GM12878 (cell line): ENCODE measurements at regions not wholly inside any gene's neighbourhood (a gene's known extent, or its start where the extent isn't known, plus 50 kb on each side); places are given as distances from the start of the nearest gene placed in this dataset.

Experiments used
- ESRRA ChIP-seq: IDR thresholded peaks from 2 replicates; pipeline ENCODE4 v1.6.1; 2012; ENCODE audit warnings: mild to moderate bottlenecking, low read length, improper control_type of control experiment
- RAD21 ChIP-seq: IDR thresholded peaks from 2 replicates; pipeline ENCODE4 v1.6.1; 2011; ENCODE audit warnings: mild to moderate bottlenecking, low read depth, low read length, moderate library complexity; ENCODE audit not compliant: insufficient read depth
- RCOR1 ChIP-seq: conservative IDR thresholded peaks from 2 replicates; pipeline ENCODE4 v1.6.1; 2012; ENCODE audit warnings: low read depth, low read length, improper control_type of control experiment
- TAF1 ChIP-seq: IDR thresholded peaks from 2 replicates; pipeline ENCODE4 v1.6.1; 2011; ENCODE audit warnings: mild to moderate bottlenecking, low read depth, low read length, borderline replicate concordance
- TF ChIP-seq, protein P1 (sequence below), 3 experiments: IDR thresholded peaks in 2 of 3; conservative IDR thresholded peaks in 1 of 3; 2 replicates each; pipeline ENCODE4 v1.5.1; 2011; ENCODE audit warnings: low read depth in 3 of 3, low read length in 3 of 3, mild to moderate bottlenecking in 3 of 3, control low read depth in 2 of 3, moderate library complexity in 2 of 3, inconsistent platforms in 1 of 3, mixed read lengths in 1 of 3; ENCODE audit not compliant: control insufficient read depth in 2 of 3, insufficient read depth in 1 of 3; ENCODE audit errors: extremely low read depth in 1 of 3
- TF ChIP-seq, protein P2 (sequence below): fragments of 450-650 bp; formaldehyde crosslinking; IDR thresholded peaks from 2 replicates; pipeline ENCODE4 v1.4.0; 2020; ENCODE audit warnings: mild to moderate bottlenecking, moderate library complexity
- TF ChIP-seq, protein P3 (sequence below): IDR thresholded peaks from 2 replicates; pipeline ENCODE4 v1.6.1; 2012; ENCODE audit warnings: low read depth, low read length, improper control_type of control experiment
- TF ChIP-seq, protein P4 (sequence below): IDR thresholded peaks from 2 replicates; pipeline ENCODE4 v1.6.1; 2011; ENCODE audit warnings: low read depth, mild to moderate bottlenecking, low read length, moderate library complexity, borderline replicate concordance; ENCODE audit errors: extremely low read depth

DNA sequence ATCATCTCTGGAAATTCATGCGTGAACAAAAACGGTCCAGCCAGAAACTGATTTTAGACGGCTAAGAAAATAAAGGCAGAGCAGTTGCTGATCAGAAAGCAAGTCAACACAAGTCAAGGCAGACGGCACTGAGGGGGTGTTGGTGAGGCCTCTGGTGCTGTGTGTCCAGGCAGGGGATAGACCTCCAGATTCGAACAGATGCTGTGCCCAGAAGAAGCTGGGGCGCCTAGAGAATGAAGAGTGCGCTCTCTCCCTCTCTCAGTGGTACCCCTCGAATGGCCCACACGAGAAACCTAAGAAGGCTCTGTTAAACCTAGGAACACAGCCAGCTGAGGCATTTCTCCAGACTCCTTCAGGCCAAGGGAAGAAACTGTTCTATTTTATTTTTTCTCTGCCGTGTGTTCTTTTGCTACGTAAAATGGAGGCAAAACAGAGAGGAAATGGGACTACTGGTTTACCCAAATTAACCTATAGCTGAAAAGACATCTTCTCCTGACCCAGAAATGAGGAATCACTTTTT is 178.3 kb downstream of the PMP22 start:
- TF ChIP-seq RCOR1 (no peak), ESRRA (no peak), TAF1 (no peak), RAD21 (no peak)
- TF ChIP-seq, protein P1, sequence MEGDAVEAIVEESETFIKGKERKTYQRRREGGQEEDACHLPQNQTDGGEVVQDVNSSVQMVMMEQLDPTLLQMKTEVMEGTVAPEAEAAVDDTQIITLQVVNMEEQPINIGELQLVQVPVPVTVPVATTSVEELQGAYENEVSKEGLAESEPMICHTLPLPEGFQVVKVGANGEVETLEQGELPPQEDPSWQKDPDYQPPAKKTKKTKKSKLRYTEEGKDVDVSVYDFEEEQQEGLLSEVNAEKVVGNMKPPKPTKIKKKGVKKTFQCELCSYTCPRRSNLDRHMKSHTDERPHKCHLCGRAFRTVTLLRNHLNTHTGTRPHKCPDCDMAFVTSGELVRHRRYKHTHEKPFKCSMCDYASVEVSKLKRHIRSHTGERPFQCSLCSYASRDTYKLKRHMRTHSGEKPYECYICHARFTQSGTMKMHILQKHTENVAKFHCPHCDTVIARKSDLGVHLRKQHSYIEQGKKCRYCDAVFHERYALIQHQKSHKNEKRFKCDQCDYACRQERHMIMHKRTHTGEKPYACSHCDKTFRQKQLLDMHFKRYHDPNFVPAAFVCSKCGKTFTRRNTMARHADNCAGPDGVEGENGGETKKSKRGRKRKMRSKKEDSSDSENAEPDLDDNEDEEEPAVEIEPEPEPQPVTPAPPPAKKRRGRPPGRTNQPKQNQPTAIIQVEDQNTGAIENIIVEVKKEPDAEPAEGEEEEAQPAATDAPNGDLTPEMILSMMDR (IDR thresholded peaks at IDR 0.05 in 2 of 3, conservative IDR thresholded peaks at IDR 0.05 in 1 of 3; ENCODE audit: control insufficient read depth in 2 of 3, extremely low read depth in 1 of 3, insufficient read depth in 1 of 3, low read depth in 3 of 3, low read length in 3 of 3), result no peak
- TF ChIP-seq, protein P2, sequence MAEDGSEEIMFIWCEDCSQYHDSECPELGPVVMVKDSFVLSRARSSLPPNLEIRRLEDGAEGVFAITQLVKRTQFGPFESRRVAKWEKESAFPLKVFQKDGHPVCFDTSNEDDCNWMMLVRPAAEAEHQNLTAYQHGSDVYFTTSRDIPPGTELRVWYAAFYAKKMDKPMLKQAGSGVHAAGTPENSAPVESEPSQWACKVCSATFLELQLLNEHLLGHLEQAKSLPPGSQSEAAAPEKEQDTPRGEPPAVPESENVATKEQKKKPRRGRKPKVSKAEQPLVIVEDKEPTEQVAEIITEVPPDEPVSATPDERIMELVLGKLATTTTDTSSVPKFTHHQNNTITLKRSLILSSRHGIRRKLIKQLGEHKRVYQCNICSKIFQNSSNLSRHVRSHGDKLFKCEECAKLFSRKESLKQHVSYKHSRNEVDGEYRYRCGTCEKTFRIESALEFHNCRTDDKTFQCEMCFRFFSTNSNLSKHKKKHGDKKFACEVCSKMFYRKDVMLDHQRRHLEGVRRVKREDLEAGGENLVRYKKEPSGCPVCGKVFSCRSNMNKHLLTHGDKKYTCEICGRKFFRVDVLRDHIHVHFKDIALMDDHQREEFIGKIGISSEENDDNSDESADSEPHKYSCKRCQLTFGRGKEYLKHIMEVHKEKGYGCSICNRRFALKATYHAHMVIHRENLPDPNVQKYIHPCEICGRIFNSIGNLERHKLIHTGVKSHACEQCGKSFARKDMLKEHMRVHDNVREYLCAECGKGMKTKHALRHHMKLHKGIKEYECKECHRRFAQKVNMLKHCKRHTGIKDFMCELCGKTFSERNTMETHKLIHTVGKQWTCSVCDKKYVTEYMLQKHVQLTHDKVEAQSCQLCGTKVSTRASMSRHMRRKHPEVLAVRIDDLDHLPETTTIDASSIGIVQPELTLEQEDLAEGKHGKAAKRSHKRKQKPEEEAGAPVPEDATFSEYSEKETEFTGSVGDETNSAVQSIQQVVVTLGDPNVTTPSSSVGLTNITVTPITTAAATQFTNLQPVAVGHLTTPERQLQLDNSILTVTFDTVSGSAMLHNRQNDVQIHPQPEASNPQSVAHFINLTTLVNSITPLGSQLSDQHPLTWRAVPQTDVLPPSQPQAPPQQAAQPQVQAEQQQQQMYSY (CRISPR knock-in tag), result no peak
- TF ChIP-seq, protein P3, sequence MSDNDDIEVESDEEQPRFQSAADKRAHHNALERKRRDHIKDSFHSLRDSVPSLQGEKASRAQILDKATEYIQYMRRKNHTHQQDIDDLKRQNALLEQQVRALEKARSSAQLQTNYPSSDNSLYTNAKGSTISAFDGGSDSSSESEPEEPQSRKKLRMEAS, result no peak
- TF ChIP-seq, protein P4, sequence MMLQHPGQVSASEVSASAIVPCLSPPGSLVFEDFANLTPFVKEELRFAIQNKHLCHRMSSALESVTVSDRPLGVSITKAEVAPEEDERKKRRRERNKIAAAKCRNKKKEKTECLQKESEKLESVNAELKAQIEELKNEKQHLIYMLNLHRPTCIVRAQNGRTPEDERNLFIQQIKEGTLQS, result no peak
